ENCODE measurements at regions not wholly inside any gene's neighbourhood (a gene's known extent, or its start where the extent isn't known, plus 50 kb on each side); places are given as distances from the start of the nearest gene placed in this dataset.
"Not testable (repeated sequence)": the region's sequence is repeated elsewhere in the genome, so short reads cannot be mapped to it uniquely, and the experiment has no call there.

DNA sequence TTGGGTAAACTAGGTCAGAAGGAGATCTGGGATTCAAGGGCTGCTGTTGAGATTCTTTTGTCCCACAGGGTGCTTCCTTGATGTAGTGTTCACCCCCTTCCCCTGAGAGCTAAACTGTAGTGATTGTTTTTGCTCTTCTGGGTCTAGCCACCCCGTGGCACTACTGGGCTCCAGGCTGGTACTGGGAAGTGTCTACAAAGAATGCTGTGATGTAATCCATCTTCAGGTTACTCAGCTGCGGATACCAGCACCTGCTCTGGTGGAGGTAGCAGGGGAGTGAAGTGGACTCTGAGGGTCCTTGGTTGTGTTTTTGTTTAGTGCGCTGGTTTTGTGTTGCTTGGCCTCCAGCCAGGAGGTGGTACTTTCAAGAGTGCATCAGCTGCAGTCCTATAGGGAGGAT, 365.5 kb downstream of the ZNF674 start:
- DNase-seq (ENCODE audit: extremely low spot score in 2 of 2): no peak

DNA sequence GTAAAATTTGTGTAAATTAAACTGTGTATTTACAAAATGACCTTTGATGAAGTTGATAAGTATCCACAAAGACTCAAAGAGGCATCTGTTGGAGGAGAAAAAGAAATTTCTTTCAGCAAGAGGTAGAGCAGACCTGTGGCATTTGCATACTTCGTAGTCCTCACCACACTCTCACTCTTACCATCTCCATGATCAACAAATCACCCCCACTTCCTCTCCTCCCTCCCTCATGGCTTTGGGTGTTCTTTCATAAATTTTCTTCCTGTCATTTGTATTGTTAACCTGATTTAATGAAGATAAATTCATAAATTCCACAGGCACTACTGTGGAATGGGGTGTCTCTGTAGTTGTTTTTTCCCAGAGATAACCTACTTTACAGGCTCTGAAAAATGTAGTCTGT, 366.5 kb downstream of the ZNF674 start:
- Histone ChIP-seq H3K9me3 (no peaks in the 10 kb centered on the region), H3K36me3 (no peaks in the 10 kb centered on the region), H3K27me3 (no peaks in the 10 kb centered on the region), H3K4me3 (no peak overlapping the region), H3K27ac (no peak overlapping the region), H3K4me1 (no peaks in the 10 kb centered on the region)
- TF ChIP-seq POLR2A (IDR thresholded peaks at IDR 0.05): no peak
- no peak for TF ChIP-seq POLR2AphosphoS5 (IDR thresholded peaks at IDR 0.05; ENCODE audit: insufficient read depth in 1 of 2, low read depth in 1 of 2)
- TF ChIP-seq, protein P1, sequence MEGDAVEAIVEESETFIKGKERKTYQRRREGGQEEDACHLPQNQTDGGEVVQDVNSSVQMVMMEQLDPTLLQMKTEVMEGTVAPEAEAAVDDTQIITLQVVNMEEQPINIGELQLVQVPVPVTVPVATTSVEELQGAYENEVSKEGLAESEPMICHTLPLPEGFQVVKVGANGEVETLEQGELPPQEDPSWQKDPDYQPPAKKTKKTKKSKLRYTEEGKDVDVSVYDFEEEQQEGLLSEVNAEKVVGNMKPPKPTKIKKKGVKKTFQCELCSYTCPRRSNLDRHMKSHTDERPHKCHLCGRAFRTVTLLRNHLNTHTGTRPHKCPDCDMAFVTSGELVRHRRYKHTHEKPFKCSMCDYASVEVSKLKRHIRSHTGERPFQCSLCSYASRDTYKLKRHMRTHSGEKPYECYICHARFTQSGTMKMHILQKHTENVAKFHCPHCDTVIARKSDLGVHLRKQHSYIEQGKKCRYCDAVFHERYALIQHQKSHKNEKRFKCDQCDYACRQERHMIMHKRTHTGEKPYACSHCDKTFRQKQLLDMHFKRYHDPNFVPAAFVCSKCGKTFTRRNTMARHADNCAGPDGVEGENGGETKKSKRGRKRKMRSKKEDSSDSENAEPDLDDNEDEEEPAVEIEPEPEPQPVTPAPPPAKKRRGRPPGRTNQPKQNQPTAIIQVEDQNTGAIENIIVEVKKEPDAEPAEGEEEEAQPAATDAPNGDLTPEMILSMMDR (IDR thresholded peaks at IDR 0.05): no peak
- DNase-seq (ENCODE audit: extremely low spot score in 2 of 2): no peak
- intact Hi-C loops (cut with DNase I): no loop called here

More for the DNA sequence above, 365.5 kb downstream of the ZNF674 start:
- TF ChIP-seq, protein P1 (IDR thresholded peaks at IDR 0.05): no peak
- TF ChIP-seq POLR2A (IDR thresholded peaks at IDR 0.05) (no peak), POLR2AphosphoS5 (IDR thresholded peaks at IDR 0.05; ENCODE audit: insufficient read depth in 1 of 2, low read depth in 1 of 2) (no peak)
- no peaks in the 10 kb centered on the region for H3K9me3 ChIP-seq
- no peaks in the 10 kb centered on the region for H3K27me3 ChIP-seq
- H3K36me3 ChIP-seq: no peaks in the 10 kb centered on the region
- H3K4me3 ChIP-seq: no peak overlapping the region
- H3K4me1 ChIP-seq: no peaks in the 10 kb centered on the region
- no peak overlapping the region for H3K27ac ChIP-seq
- intact Hi-C loops (cut with DNase I): no loop called here

DNA sequence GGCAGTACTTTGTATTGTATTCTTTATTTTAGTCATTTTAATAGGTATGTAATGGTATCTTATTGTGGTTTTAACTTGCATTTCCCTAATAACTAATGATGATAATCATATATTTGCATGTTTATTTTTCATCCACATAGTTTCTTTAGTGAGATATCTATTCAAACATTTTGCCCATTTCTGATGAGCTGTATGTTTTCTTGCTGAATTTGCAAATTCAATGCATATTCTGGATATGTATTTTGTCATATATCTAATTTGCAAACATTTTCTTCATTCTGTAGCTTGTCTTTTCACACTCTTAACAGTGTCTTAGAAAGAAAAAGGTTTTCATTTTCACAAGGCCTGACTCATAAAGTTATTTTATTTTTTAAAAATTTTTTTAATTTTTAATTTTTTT, 372.1 kb downstream of the ZNF674 start:
- H3K27me3 ChIP-seq: no peaks in the 10 kb centered on the region
- H3K27ac ChIP-seq: no peak overlapping the region
- intact Hi-C loops (cut with DNase I): no loop called here
- no peaks in the 10 kb centered on the region for H3K36me3 ChIP-seq
- H3K9me3 ChIP-seq: peaks cover 4% of the 10 kb centered on the region
- H3K4me1 ChIP-seq: no peaks in the 10 kb centered on the region
- no peak overlapping the region for H3K4me3 ChIP-seq
- TF ChIP-seq, protein P1 (IDR thresholded peaks at IDR 0.05): no peak
- no peak for TF ChIP-seq POLR2A (IDR thresholded peaks at IDR 0.05)
- no peak for DNase-seq (ENCODE audit: extremely low spot score in 2 of 2)

DNA sequence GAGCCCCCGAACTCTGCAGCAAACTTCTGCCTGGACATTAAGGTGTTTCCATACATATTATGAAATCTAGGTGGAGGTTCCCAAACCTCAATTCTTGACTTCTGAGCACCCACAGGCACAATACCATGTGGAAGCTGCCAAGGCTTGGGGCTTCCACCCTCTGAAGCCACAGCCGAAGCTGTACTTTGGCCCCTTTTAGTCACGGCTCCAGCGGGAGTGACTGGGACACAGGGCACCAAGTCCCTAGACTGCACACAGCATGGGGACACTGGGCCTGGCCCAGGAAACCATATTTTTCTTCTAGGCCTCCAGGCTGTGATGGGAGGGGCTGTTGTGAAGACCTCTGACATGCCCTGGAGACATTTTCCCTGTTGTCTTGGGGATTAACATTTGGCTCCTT, 373.8 kb downstream of the ZNF674 start:
- H3K9me3 ChIP-seq; intact Hi-C loops (cut with DNase I); DNase-seq (ENCODE audit: extremely low spot score in 2 of 2); H3K27ac ChIP-seq; H3K4me1 ChIP-seq; H3K36me3 ChIP-seq; H3K4me3 ChIP-seq; H3K27me3 ChIP-seq: not testable (repeated sequence)

DNA sequence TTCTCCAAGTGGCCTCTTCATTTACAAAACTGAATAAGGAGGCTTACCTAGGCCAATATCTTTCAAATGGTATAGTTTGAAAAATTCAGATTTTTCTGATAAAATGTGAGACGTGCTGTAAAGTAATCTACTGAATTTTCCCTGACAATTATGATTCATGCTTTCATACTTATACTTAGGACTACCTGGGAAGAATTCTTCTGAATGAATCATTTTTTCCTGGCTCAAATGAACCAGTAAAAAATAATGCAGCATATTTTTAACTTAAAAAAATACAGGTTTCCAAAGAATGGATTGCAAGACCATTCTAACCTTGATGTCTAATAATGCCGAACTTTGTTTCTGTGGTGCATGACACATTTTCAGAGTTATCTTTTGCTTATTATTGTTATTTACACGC, 375.4 kb downstream of the ZNF674 start:
- H3K9me3 ChIP-seq: peaks cover 4% of the 10 kb centered on the region
- H3K4me3 ChIP-seq: no peak overlapping the region
- intact Hi-C loops (cut with DNase I): no loop called here
- H3K27ac ChIP-seq: no peak overlapping the region
- no peak for DNase-seq (ENCODE audit: extremely low spot score in 2 of 2)
- no peaks in the 10 kb centered on the region for H3K27me3 ChIP-seq
- H3K36me3 ChIP-seq: no peaks in the 10 kb centered on the region
- H3K4me1 ChIP-seq: no peaks in the 10 kb centered on the region
- TF ChIP-seq POLR2A (IDR thresholded peaks at IDR 0.05): no peak
- TF ChIP-seq, protein P1 (IDR thresholded peaks at IDR 0.05): no peak
- no peak for TF ChIP-seq POLR2AphosphoS5 (IDR thresholded peaks at IDR 0.05; ENCODE audit: insufficient read depth in 1 of 2, low read depth in 1 of 2)

- DNase-seq (ENCODE audit: extremely low spot score in 2 of 2): no peak
- TF ChIP-seq POLR2AphosphoS5 (IDR thresholded peaks at IDR 0.05; ENCODE audit: insufficient read depth in 1 of 2, low read depth in 1 of 2) (no peak), POLR2A (IDR thresholded peaks at IDR 0.05) (no peak)
- TF ChIP-seq, protein P1 (IDR thresholded peaks at IDR 0.05): no peak
- Histone ChIP-seq H3K27ac (no peak overlapping the region), H3K4me3 (no peak overlapping the region), H3K9me3 (peaks cover 4% of the 10 kb centered on the region), H3K36me3 (no peaks in the 10 kb centered on the region), H3K4me1 (no peaks in the 10 kb centered on the region), H3K27me3 (no peaks in the 10 kb centered on the region)
- intact Hi-C loops (cut with DNase I): no loop called here
These were observed 377.0 kb downstream of the ZNF674 start for GRCh38 chrX:46168254-46168653.
